Hepatocyte (in vitro differentiated cells): ENCODE measurements at regions not wholly inside any gene's neighbourhood (a gene's known extent, or its start where the extent isn't known, plus 50 kb on each side); places are given as distances from the start of the nearest gene placed in this dataset.
"Not testable (repeated sequence)": the region's sequence is repeated elsewhere in the genome, so short reads cannot be mapped to it uniquely, and the experiment has no call there.

Experiments
- CTCF ChIP-seq: fragments of 200-600 bp; sonication (generic); IDR thresholded peaks from 2 replicates; pipeline ENCODE4 v1.5.1; 2016; ENCODE audit warnings: antibody characterized with exemption, mild to moderate bottlenecking; ENCODE audit not compliant: poor library complexity
- EZH2 ChIP-seq: fragments of 200-600 bp; sonication (generic); IDR thresholded peaks from 2 replicates; pipeline ENCODE4 v1.6.1; 2016; ENCODE audit warnings: antibody characterized with exemption, mild to moderate bottlenecking, borderline replicate concordance
- EZH2phosphoT487 ChIP-seq: fragments of 200-600 bp; sonication (generic); IDR thresholded peaks from one replicate; pipeline ENCODE4 v1.6.1; 2018; ENCODE audit warnings: antibody characterized with exemption, mild to moderate bottlenecking, low read depth, moderate library complexity; ENCODE audit not compliant: unreplicated experiment, severe bottlenecking

DNA sequence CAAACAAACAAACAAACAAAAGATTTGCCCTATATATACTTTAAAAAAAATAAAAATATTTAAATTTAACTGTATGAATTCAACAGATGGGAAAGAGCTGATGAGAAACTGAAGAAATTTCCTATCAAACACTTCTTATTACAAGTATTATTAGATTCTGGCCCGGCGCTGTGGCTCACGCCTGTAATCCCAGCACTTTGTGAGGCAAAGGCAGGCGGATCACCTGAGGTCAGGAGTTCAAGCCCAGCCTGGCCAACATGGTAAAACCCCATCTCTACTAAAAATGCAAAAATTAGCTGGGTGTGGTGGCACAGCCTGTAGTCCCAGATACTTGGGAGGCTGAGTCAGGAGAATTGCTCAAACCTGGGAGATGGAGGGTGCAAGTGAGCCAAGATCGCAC is 180.8 kb downstream of the ABCC12 start:
- TF ChIP-seq CTCF, EZH2phosphoT487, EZH2: not testable (repeated sequence)
